ENCODE measurements at regions not wholly inside any gene's neighbourhood (a gene's known extent, or its start where the extent isn't known, plus 50 kb on each side); places are given as distances from the start of the nearest gene placed in this dataset.

DNA sequence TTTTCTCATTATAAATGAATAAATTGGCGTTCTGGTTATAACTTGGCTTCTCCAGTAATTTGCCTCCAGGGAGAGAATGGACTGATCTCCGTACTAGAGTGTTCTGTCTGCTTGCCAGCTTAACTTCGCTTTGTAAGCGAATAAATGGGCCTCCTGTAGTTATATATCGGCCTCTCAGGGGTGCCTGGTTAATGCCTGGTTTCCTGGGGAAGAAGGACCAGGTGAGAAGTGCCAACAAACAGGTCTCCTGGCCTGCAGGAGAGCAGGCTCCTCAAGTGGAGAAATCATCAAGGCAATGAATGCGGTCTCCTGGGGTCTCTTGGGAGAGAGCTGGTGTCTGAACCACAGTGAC, 107.4 kb upstream of the SERBP1 start:
- no peaks in the 10 kb centered on the region for H3K27me3 ChIP-seq (replicated peaks; ENCODE audit: insufficient read depth, low read length)

DNA sequence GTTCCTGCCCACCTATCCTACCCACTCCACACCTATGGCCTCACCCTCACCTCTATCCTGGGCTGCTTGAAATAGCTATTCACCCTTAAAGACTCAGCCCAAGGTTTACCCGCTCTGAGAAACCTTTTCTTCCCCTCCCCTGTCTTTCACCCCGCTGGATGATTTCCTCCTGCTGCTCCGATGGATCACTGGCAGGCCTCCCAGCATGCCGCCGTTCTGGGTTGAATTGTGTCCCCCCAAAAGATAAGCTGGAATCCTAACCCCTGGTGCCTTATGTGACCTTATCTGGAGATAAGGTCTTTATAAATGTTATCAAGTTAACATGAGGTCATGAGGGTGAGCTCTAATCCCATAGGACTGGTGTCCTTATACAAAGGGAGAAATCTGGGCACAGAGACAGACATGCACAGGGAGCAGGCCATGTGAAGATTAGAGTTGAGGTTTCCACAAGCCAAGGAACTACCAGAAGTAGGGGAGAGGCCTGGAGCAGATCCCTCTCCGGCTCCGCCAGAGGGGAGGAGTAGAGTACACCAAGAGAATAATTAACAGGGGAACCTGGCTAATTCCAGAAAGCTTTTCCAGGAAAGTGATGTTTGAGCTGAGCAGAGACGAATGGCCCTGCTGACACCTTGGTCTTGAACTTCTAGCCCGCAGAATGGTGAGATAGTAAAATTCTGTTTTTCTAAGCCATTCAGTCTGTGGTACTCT, 110.0 kb upstream of the SERBP1 start:
- no peak overlapping the region for H3K27ac ChIP-seq (ENCODE audit: low read length)
- H3K4me3 ChIP-seq (ENCODE audit: low read length), result no peak overlapping the region
- H3K27me3 ChIP-seq (replicated peaks; ENCODE audit: insufficient read depth, low read length), result no peaks in the 10 kb centered on the region

More for the DNA sequence above, 107.4 kb upstream of the SERBP1 start:
- Histone ChIP-seq H2AFZ (ENCODE audit: low read length) (no peak overlapping the region), H3K9me3 (replicated peaks; ENCODE audit: insufficient read depth, low read length) (no peaks in the 10 kb centered on the region), H3K4me1 (ENCODE audit: low read length) (no peaks in the 10 kb centered on the region), H3K36me3 (replicated peaks; ENCODE audit: insufficient read depth, low read length) (no peaks in the 10 kb centered on the region), H3K79me2 (ENCODE audit: low read length) (no peaks in the 10 kb centered on the region), H3K4me2 (ENCODE audit: low read depth, low read length) (no peak overlapping the region), H3K27ac (ENCODE audit: low read length) (no peak overlapping the region), H3K4me3 (ENCODE audit: low read length) (no peak overlapping the region), H4K20me1 (ENCODE audit: insufficient read depth, low read length) (no peaks in the 10 kb centered on the region), H3K9me2 (replicated peaks; ENCODE audit: insufficient read depth, low read length) (no peaks in the 10 kb centered on the region), H3K9ac (ENCODE audit: low read length) (no peak overlapping the region), H3F3A (ENCODE audit: insufficient read depth, low read length) (no peaks in the 10 kb centered on the region)
- DNase-seq, result no peak
- no peak for TF ChIP-seq EZH2 (optimal IDR thresholded peaks at IDR 0.05; ENCODE audit: low read depth, low read length)
- no peak for TF ChIP-seq CTCF (IDR thresholded peaks at IDR 0.05; ENCODE audit: low read length)
- no peak for TF ChIP-seq EZH2phosphoT487 (IDR thresholded peaks at IDR 0.05; ENCODE audit: low read length)

DNA sequence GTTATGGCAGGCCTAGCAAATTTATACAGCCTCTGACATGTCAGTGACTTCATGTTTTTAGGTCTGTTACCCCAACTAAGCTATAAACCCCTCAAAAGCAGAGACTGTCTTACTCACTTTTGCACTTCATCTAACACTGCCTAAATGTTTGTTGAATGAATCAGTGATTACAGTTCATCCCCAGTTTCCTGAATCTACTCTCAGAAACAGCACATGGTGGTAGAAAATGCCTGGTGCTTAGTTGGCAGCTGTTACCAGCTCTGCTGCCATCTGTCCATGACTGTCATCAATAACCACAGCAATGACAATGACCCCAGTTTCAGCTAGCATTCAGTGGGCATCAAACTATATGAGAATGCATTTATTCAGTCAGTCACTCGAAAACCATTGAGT, 110.5 kb upstream of the SERBP1 start:
- H3K4me1 ChIP-seq (ENCODE audit: low read length), result no peaks in the 10 kb centered on the region
- H3K9ac ChIP-seq (ENCODE audit: low read length), result no peak overlapping the region
- no peak overlapping the region for H3K27ac ChIP-seq (ENCODE audit: low read length)
- no peaks in the 10 kb centered on the region for H3K27me3 ChIP-seq (replicated peaks; ENCODE audit: insufficient read depth, low read length)
- no peaks in the 10 kb centered on the region for H3K9me2 ChIP-seq (replicated peaks; ENCODE audit: insufficient read depth, low read length)
- H3K4me2 ChIP-seq (ENCODE audit: low read depth, low read length), result no peak overlapping the region
- no peak for DNase-seq
- no peaks in the 10 kb centered on the region for H3K9me3 ChIP-seq (replicated peaks; ENCODE audit: insufficient read depth, low read length)
- H4K20me1 ChIP-seq (ENCODE audit: insufficient read depth, low read length), result no peaks in the 10 kb centered on the region
- H3K79me2 ChIP-seq (ENCODE audit: low read length), result no peaks in the 10 kb centered on the region
- TF ChIP-seq EZH2 (optimal IDR thresholded peaks at IDR 0.05; ENCODE audit: low read depth, low read length) (no peak), EZH2phosphoT487 (IDR thresholded peaks at IDR 0.05; ENCODE audit: low read length) (no peak), CTCF (IDR thresholded peaks at IDR 0.05; ENCODE audit: low read length) (no peak)
- no peaks in the 10 kb centered on the region for H3F3A ChIP-seq (ENCODE audit: insufficient read depth, low read length)
- no peak overlapping the region for H2AFZ ChIP-seq (ENCODE audit: low read length)
- no peaks in the 10 kb centered on the region for H3K36me3 ChIP-seq (replicated peaks; ENCODE audit: insufficient read depth, low read length)
- H3K4me3 ChIP-seq (ENCODE audit: low read length), result no peak overlapping the region

More for the DNA sequence above, 110.0 kb upstream of the SERBP1 start:
- Histone ChIP-seq H2AFZ (ENCODE audit: low read length) (no peak overlapping the region), H3K4me1 (ENCODE audit: low read length) (no peaks in the 10 kb centered on the region), H3K9me2 (replicated peaks; ENCODE audit: insufficient read depth, low read length) (no peaks in the 10 kb centered on the region), H3K79me2 (ENCODE audit: low read length) (no peaks in the 10 kb centered on the region), H3K9me3 (replicated peaks; ENCODE audit: insufficient read depth, low read length) (no peaks in the 10 kb centered on the region), H3K9ac (ENCODE audit: low read length) (no peak overlapping the region), H3K36me3 (replicated peaks; ENCODE audit: insufficient read depth, low read length) (no peaks in the 10 kb centered on the region), H3K4me2 (ENCODE audit: low read depth, low read length) (no peak overlapping the region), H3F3A (ENCODE audit: insufficient read depth, low read length) (no peaks in the 10 kb centered on the region), H4K20me1 (ENCODE audit: insufficient read depth, low read length) (no peaks in the 10 kb centered on the region)
- TF ChIP-seq CTCF (IDR thresholded peaks at IDR 0.05; ENCODE audit: low read length), result no peak
- TF ChIP-seq EZH2 (optimal IDR thresholded peaks at IDR 0.05; ENCODE audit: low read depth, low read length), result no peak
- no peak for TF ChIP-seq EZH2phosphoT487 (IDR thresholded peaks at IDR 0.05; ENCODE audit: low read length)
- no peak for DNase-seq

Measured in MM.1S (cell line).